ENCODE measurements at regions not wholly inside any gene's neighbourhood (a gene's known extent, or its start where the extent isn't known, plus 50 kb on each side); places are given as distances from the start of the nearest gene placed in this dataset.

GRCh38 chr5:8253376-8253775 lies 384.4 kb downstream of the MTRR start (continued):
- no peak for TF ChIP-seq CTCF (IDR thresholded peaks at IDR 0.05; ENCODE audit: poor library complexity, severe bottlenecking)

- Histone ChIP-seq H3K79me2 (replicated peaks; ENCODE audit: insufficient read depth, low read length) (no peaks in the 10 kb centered on the region), H3K9me3 (ENCODE audit: low read length) (no peaks in the 10 kb centered on the region), H3K9me2 (ENCODE audit: insufficient read depth, low read length) (no peaks in the 10 kb centered on the region), H4K20me1 (ENCODE audit: insufficient read depth) (no peaks in the 10 kb centered on the region), H3F3A (ENCODE audit: insufficient read depth, low read length, poor library complexity, severe bottlenecking) (no peaks in the 10 kb centered on the region), H3K36me3 (ENCODE audit: insufficient read depth, low read length) (no peaks in the 10 kb centered on the region), H3K27ac (ENCODE audit: low read length) (no peak overlapping the region), H3K4me2 (ENCODE audit: low read length) (no peak overlapping the region), H3K4me3 (ENCODE audit: low read length) (no peak overlapping the region), H3K9ac (ENCODE audit: low read length) (no peak overlapping the region), H2AFZ (ENCODE audit: low read depth, low read length) (no peak overlapping the region), H3K27me3 (ENCODE audit: insufficient read depth, low read depth, low read length) (no peaks in the 10 kb centered on the region)
- no peak for TF ChIP-seq POLR2AphosphoS5 (IDR thresholded peaks at IDR 0.05)
- no peak for TF ChIP-seq CTCF (IDR thresholded peaks at IDR 0.05; ENCODE audit: poor library complexity, severe bottlenecking)
- no peak for TF ChIP-seq MXI1 (conservative IDR thresholded peaks at IDR 0.05; ENCODE audit: poor library complexity, severe bottlenecking)
Measured at GRCh38 chr5:8254674-8255073, 385.7 kb downstream of the MTRR start.

- no peaks in the 10 kb centered on the region for H3K9me2 ChIP-seq (ENCODE audit: insufficient read depth, low read length)
- H3K79me2 ChIP-seq (replicated peaks; ENCODE audit: insufficient read depth, low read length), result no peaks in the 10 kb centered on the region
- H3K27me3 ChIP-seq (ENCODE audit: insufficient read depth, low read depth, low read length), result no peaks in the 10 kb centered on the region
- no peak for TF ChIP-seq POLR2AphosphoS5 (IDR thresholded peaks at IDR 0.05)
- TF ChIP-seq EP300 (conservative IDR thresholded peaks at IDR 0.05; ENCODE audit: poor library complexity, severe bottlenecking), result no peak
- no peak for TF ChIP-seq EZH2 (IDR thresholded peaks at IDR 0.05; ENCODE audit: borderline replicate concordance, insufficient read depth, low read length, poor library complexity, severe bottlenecking)
- TF ChIP-seq SMC3 (conservative IDR thresholded peaks at IDR 0.05; ENCODE audit: poor library complexity), result no peak
- TF ChIP-seq REST (IDR thresholded peaks at IDR 0.05; ENCODE audit: borderline replicate concordance), result no peak
- no peak for TF ChIP-seq MXI1 (conservative IDR thresholded peaks at IDR 0.05; ENCODE audit: poor library complexity, severe bottlenecking)
- no peak for TF ChIP-seq TAF1 (IDR thresholded peaks at IDR 0.05; ENCODE audit: low read depth)
- no peak for TF ChIP-seq CTCF (IDR thresholded peaks at IDR 0.05; ENCODE audit: poor library complexity, severe bottlenecking)
- no peak for TF ChIP-seq RAD21 (conservative IDR thresholded peaks at IDR 0.05)
- no peak overlapping the region for H3K4me3 ChIP-seq (ENCODE audit: low read length)
- no peak overlapping the region for H3K4me2 ChIP-seq (ENCODE audit: low read length)
- H3K9me3 ChIP-seq (ENCODE audit: low read length), result no peaks in the 10 kb centered on the region
- H3K27ac ChIP-seq (ENCODE audit: low read length), result no peak overlapping the region
- H2AFZ ChIP-seq (ENCODE audit: low read depth, low read length), result no peak overlapping the region
- no peaks in the 10 kb centered on the region for H3F3A ChIP-seq (ENCODE audit: insufficient read depth, low read length, poor library complexity, severe bottlenecking)
- no peak overlapping the region for H3K9ac ChIP-seq (ENCODE audit: low read length)
- H3K36me3 ChIP-seq (ENCODE audit: insufficient read depth, low read length), result no peaks in the 10 kb centered on the region
- H4K20me1 ChIP-seq (ENCODE audit: insufficient read depth), result no peaks in the 10 kb centered on the region
Measured at GRCh38 chr5:8258801-8259200, 389.9 kb downstream of the MTRR start.

Measured in neural cell (in vitro differentiated cells).